Femur (tissue), 1 donor: ENCODE measurements at regions not wholly inside any gene's neighbourhood (a gene's known extent, or its start where the extent isn't known, plus 50 kb on each side); places are given as distances from the start of the nearest gene placed in this dataset.
"Not testable (repeated sequence)": the region's sequence is repeated elsewhere in the genome, so short reads cannot be mapped to it uniquely, and the experiment has no call there.

Experiments used
- DNase-seq: peaks from one replicate; pipeline ENCODE4 v3.0.0-alpha.2; 2017

DNA sequence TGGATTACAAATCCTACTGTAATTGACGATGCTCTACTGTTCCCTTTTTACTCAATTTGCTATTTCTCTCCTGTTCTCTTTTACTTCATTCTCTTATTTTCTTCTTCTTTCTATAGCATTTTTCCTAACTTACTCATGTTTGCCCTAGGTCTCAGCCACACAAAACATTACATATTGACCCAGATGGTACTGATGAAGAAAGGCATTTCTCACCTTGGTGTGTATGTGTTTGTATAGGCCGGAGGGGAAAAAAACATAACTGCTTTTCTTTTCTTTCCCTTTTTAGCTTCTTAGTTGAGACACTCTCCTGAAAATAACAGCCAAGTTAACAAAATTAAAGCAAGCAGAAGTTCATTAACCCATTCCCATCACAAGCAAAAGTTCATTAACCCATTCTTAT lies 1019.8 kb upstream of the CDH18 start:
- no peak for DNase-seq

DNA sequence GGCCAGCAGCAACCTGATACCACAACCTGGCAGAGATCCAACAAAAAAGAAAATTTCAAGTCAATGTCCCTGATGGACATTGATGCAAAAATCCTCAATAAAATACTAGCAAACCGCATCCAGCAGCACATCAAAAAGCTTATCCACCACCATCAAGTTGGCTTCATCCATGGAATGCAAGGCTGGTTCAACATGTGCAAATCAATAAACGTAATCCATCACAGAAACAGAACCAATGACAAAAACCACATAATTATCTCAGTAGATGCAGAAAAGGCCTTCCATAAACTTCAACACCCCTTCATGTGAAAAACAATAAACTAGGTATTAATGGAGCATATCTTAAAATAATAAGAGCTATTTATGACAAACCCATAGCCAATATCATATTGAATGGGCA lies 1000.9 kb upstream of the CDH18 start:
- not testable (repeated sequence) for DNase-seq

DNA sequence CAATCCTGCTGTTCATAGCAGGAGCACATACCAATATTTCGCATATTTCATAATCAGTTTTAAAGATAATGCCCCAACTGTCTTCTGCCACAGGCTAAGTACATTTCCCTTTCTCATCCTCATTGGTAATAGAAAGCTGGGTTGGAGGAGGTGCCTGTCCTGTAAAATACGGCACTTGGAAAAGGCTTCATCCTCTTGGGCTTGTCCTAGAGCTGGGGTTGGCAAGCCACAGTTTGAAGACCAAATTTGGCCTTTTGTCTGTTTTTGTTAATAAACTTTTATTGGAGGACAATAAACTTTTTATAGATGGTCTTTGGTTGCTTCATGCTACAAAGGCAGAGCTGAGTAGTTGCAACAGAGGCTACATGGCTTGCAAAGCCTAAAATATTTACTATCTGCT lies 997.8 kb upstream of the CDH18 start:
- no peak for DNase-seq

DNA sequence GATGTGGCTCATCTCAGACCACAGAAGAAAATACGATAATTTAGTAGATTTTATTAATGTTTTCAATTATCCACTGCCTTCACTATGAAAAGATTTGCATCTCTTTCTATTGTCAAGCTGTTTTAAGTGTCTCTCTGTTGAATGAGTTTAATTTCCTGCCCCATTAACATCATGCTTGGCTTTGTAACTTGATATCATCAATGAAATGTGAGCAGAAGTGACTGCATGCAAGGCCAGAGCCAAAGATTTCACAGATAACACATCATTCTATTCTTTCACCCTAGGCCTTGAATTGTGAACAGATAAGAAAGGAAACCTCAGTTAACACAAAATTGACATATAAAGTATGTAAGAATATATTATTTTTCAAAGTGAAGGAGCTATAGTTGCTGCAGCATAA lies 986.4 kb upstream of the CDH18 start:
- no peak for DNase-seq

DNA sequence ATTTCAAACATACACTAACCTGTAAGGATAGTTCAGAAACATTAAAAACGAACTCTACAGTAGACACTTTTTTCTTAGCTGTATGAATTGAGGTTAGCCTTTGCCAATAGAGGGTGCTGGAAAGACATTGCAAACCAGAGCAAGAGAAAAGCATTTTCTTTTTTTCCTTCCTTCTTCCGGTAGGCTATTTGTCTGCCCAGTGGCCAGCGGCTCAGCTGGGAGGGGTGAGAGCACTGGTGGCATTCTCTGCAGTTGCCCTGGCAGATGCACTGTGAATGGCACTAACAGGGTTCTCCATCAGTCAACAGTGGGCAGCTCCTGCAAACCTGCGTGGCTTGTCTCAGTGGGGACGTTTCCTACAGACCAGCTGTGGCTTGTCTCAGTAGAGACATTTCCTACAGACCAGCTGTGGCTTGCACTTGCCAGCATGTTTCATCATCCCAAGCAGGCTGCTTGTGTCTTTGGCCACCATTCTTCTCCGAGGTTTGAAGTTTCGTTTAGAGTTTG lies 984.5 kb upstream of the CDH18 start:
- peak; percentile 53 for DNase-seq

DNA sequence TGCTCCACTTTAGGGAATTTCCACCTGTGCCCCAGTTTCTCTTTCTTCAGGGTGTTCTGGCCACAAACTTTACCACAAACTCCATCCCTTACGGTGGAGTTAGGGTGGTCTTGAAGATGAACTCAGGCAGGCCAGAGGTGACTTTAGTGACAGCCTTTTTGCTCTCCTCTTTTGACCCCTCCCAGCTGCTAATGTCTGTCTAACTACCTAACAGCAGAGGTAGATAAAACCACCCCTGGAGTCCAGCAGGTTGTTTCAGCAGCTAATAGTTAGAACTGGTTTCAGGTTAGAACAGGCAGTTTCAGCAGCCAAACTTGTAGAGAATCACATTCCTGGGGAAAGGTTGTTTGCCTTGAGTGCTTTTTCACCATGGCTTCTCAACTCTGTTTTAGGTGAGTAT lies 971.3 kb upstream of the CDH18 start:
- DNase-seq = no peak

DNA sequence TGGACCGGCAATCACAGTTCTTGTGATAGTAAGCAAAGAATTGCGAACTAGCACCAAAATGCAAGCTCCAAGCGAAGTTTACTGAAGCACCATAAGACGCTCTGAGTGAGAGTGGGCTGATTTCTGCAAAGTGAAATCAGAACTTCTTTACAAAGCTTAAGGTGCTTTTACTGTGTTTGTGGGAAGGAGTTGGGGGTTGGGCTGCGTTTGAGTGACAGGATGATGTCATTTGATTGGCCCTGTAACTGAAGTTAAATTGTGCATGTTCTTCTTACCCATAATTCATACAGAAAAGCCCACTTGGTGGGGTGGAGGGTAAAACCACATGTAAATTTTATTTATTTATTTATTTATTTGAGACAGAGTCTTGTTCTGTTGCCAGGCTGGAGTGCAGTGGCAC lies 970.6 kb upstream of the CDH18 start:
- DNase-seq = no peak

DNA sequence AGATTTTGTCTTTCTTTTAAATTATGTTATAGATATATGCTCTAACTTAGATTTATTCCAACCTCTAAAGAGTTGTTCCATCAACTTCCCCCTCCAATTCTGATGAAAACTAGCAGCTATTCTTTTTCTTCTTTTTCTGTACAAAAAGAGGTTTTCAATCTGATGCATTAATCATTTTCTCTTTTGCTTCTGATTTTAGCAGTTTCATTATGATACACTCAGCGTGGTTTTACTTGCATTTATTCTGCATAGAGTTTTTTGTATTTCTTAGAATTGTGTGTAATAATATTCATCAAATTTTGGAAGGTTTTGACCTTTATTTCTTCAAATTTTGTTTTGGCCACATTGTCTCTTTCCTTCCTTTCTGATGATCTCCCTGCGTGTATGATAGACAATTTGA lies 968.1 kb upstream of the CDH18 start:
- DNase-seq = no peak

DNA sequence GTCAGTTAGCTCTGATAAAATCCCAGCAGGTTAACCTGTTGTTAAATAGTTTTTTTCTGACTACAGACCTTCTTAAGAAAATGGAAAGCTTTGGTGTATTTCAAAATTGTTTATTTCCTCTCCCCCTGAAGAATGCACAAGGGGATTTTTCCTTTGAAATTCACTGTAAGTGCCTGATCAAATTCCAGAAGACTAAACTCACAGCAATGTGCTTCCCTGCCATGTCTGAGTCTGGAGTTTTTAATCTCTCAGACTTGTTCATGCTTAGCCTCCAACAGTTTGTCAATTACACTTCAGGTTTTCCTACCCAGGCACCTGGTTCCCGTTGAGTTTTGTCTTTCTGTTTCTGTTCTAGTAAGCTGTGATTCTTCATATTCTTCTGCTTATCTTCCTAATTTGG lies 961.6 kb upstream of the CDH18 start:
- DNase-seq = no peak

DNA sequence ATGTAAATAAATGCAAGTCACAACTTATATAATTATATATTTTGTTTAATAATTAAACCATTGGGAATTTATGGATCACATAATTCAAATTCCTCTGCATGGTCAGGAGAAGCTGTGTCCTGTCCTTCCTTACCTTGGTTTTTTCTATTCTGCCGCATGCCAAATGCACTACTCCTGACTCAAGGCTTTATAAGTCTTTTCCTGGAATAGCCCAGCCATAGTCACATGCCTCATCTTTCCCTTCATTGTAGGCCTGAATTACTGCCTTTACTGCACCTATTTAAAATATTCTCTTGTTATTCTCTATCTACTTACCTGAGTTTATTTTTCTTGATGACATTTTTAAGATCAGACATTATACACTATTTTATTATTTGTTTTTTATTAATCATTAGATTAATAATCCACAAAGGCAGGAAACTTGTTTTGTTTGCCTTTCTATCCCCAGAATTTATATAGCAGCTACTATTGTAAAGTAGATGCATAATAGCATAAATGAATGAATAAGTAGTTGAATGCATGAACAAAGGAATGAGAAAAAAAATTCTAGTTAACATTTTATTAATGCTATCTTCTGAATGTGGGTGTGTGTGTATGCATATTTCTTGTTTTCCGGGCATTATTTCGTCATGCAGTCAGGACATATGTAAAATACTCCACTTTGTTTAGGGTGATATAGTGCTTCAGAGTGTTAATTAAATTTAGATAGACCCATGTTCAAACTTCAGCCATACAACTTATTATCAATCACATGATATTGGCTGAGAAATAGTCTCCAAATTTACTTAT lies 955.4 kb upstream of the CDH18 start:
- DNase-seq = not testable (repeated sequence)

DNA sequence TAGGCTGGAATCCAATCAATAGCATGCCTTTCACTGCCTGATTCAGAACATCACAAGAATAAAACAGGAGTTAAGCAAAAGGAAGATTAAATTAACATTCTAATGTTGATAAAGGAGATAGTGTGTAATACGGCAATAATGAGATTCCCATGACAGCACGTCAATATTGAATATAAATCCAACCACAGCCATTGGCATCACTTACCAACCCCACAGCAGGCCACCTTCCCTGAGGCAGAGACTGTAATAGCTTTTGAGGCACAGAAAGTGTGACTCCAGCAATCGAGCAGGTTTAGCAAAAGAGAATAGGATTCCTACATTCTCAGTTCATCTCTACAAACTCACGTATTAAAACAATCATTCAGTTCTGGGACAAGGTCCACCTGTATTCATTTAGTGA lies 954.6 kb upstream of the CDH18 start:
- DNase-seq = not testable (repeated sequence)

DNA sequence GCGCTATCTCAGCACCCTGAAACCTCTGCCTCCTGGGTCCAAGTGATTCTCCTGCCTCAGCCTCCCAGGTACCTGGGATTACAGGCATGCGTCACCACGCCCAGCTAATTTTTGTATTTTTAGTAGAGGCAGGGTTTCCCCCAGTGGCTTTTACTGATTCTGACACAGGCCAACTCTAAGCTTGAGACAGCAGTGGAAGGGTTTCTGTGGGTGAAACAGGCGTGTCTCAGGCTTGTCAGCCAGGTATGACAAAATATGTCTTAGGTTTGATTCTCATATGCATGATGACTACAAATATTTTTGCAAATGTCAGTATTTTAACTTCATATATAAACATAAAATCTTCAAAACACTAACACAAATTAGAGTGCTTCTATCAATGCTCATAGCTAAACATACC lies 952.8 kb upstream of the CDH18 start:
- not testable (repeated sequence) for DNase-seq

DNA sequence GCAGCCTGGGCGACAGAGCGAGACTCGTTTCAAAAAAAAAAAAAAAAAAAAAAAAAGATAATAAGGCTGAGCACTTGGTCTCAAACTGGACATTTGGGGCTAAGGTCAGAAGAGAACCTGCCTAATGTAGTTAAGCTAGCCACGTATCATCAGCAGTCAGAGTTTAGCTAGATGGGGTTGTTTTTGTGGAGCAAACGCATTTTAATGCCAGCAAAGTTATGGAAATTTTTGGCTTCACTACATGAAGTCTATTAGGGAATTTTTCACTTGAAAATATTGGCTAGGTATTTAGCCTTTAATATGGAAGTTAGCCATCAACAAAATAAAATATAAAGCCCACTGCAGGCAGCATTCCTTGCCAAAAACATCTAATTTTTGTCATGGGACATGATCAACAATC lies 902.9 kb upstream of the CDH18 start:
- not testable (repeated sequence) for DNase-seq

DNA sequence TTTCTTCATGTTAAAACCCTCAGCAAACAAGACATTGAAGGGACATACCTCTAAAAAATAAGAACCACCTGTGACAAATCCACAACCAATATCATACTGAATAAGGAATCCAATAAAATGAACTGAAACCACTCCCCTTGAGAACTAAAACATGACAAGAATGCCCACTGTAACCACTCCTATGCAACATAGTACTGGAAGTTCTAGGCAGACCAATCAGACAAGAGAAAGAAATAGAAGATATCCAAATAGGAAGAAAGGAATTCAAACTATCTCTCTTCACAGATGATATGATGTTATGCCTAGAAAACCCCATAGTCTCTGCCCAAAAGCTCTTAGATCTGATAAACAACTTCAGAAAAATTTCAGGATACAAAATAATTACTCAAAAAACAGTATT lies 887.7 kb upstream of the CDH18 start:
- DNase-seq = not testable (repeated sequence)

DNA sequence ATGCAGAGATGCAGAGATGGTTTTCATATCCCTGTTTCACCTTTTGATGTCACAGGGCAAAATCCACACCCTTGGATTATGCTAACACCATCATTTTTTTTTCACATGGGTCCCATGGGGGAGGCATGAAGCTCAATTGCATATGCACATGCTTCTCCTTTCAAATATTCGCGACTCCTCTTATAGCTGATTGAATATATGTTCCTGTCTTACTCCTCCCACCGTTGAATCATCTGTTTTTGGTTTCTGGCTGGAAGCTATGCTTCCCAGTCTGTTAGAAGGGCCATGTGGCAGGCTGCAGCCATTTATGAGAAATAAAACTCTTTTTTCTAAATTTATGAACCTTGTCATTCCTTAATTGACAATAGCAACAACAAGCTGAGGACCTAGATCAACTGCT lies 877.9 kb upstream of the CDH18 start:
- not testable (repeated sequence) for DNase-seq

DNA sequence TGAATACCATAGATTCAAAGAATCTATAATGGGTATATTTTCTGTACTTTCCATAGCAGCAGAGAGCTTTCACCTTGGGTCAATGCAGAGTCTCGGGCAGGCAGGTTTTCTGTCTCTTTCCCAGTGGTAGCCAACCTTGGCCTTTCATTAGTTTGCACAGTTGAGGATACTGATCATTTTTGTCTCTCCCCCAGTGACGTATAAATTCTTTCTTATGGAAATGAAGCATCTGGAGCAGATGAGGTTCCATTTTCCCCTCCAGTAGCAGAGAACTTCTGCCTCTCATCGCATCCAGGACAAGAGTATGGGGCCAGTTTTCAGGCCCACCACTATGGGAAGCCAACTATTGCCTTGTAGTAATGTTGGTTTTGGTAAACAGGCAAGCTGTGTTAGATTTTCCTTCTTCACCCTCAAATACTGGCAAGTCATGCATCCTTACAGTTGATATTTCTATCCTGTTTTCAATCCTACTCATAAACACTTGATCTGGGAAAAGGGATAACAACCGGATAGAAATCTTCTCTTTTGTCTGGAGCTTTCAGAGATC lies 845.2 kb upstream of the CDH18 start:
- DNase-seq = no peak

DNA sequence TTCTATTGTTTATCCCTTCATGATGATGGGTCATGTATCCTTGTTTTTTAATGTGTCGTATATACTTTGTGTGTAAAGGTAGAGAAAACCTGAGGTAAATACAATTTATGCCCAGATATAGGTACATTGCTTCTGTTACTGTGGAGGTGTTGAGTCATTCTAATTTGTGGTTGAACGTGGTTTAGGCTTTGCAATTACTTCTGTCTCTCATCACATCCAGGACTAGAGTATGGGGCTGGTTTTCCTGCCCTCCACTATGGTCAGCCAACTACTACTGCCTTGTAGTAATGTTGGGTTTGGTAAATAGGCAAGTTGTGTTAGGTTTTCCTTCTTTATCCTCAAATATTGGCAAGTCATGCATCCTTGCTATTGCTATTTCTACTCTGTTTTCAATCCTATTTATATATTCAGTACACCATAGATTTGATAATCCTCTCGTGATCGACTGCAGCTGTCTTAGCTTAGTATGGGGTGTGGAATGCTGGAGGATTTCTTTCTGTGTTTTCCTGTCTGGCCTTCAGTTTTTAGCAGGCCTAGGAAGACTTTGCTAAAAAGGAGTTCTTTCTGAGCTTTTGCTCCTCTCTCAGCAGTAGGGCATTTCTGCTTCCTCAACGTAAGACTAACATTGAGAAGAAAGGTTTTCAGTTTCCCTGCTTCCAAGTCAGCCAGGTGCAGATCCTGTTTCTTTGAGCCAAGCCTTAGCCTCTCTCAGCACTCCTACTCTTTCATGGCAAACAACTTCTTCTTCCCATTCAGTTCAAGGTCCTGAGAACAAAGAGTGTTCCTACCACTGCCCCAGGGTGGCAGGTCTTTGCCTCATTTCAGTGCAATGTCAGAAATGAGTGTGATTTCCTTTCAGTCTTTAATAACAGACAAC lies 844.4 kb upstream of the CDH18 start:
- peak; percentile 13 for DNase-seq

DNA sequence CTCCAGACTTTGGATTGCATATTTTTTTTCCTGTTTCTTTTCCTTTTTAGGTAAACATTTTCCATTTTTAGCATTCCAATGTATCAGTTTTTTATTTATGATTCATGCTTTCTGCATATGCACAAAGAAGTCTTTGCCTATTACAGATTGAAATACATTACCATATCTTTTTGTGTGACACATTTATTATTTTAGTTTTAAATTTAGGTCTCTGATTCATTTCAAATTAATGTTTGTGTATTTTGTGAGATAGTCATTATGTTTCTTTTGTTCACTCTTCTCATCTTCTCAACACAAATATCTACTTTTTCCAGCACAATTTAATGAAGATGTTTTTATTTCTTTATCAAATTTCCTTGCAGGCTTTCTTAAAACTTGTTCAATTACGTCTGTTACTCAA lies 838.0 kb upstream of the CDH18 start:
- DNase-seq = not testable (repeated sequence)

DNA sequence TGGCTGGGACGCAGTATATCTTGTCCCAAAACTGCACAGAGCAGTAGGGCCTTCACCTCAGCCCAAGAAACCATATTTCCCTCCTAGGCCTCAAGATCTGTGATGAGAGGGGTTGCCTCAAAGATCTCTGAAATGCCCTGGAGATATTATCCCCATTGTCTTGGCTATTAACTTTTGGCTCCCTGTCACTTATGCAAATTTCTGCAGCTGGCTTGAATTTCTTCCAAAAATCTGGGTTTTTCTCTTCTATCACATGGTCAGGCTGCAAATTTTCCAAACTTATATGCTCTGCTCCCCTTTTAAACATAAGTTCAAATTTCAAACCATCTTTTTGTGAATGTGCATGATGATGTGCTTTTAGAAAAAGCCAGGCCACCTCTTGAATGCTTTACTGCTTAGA lies 809.2 kb upstream of the CDH18 start:
- not testable (repeated sequence) for DNase-seq

DNA sequence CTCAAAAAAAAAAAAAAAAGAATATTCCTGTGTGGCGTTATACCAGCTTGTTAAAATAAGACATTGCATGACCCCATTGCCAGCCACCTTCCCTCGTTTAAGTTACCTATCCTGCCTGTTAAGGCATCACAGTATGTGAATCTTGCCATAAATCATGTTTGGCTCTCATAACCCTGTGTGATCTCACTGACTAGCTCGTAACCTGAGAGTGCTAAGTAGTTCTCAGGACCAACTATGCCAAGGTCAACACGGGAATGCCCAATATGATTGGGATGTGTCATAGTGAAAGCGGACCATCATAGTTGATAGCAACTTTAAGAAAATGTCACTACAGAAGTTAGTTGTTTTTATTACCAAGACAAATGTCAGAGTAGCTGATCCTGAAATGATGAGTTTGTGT lies 796.8 kb upstream of the CDH18 start:
- DNase-seq = not testable (repeated sequence)

DNA sequence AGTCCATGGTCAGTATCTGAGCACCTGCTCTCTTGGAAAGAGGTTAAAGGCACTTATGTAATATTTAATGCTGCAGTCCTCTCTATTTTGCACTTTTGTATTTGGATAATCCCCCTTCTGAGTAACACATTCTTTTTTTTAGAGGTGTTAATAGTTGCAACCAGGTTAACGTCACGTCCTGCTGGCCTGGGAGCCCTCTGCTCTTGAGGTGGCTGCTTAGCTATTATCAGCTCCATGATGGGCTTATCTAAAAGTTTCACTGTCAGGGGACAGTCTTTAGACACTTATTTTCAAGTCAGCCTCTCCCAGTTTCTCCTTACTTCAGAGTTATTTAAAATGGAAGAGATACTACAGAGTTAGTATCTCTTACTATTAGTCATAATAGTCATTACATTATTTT lies 795.5 kb upstream of the CDH18 start:
- DNase-seq = not testable (repeated sequence)

DNA sequence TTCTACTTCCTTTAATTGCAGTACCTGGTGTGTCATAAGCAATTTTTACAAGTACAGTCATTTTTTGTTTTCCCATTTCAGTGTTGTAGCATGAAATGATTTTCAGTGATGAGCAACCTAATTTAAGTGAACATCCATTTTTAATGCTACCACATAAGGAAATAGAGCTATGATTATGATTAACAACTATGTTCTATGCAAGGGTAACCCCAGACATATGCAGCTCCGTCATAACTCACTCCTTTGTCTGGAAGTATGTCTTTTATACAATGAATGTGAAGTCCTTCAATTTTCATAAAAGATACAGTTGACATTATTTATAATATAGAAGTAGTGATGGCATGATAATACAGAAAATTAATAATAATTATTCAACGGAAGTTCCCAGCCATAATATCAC lies 783.3 kb upstream of the CDH18 start:
- not testable (repeated sequence) for DNase-seq

DNA sequence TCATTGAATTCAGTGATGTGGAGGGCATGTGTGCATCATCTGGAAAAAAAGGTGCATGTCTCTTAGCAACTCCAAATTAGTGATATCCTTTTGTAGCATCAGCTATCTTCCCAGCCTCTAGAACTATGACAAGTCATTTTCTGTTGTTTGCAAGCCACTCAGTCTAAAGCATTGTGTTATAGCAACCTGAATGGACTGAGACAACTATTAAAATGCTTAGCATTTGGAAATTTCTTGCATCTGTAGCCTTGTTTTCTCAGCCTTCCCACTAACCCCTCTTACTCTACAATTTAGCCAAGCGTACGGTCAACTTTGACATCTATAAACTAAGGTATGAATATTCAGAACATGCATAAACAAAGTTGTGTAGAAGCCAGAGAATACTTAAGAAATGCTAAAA lies 777.1 kb upstream of the CDH18 start:
- DNase-seq = not testable (repeated sequence)

DNA sequence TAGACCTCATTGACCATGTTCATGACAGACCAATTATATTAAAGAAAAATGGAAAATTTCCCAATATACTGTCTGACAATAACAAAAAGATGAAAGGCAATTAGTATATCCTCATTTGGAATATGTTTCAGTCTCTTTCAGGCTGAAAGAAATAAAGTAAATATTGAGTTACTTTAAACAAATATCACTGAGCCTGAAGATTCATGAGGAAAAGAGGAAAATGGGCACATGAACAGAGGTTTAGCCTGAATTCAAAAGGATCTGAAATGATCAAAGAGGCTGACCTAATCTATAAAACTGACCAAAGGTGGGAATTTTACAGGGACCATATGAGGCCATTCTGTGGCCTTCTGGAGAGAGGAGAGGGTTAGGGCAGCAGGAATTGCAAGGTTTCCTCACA lies 771.5 kb upstream of the CDH18 start:
- DNase-seq = not testable (repeated sequence)
